Neural cell (in vitro differentiated cells): ENCODE measurements at regions not wholly inside any gene's neighbourhood (a gene's known extent, or its start where the extent isn't known, plus 50 kb on each side); places are given as distances from the start of the nearest gene placed in this dataset.

Experiments
- CTCF ChIP-seq: fragments of 450-650 bp; IDR thresholded peaks from 2 replicates; pipeline ENCODE4 v1.5.1; 2014; ENCODE audit warnings: antibody characterized with exemption, mild to moderate bottlenecking, moderate library complexity; ENCODE audit not compliant: poor library complexity, severe bottlenecking
- EP300 ChIP-seq: fragments of 450-650 bp; conservative IDR thresholded peaks from 2 replicates; pipeline ENCODE4 v1.6.1; 2014; ENCODE audit warnings: antibody characterized with exemption, mild to moderate bottlenecking, moderate library complexity; ENCODE audit not compliant: poor library complexity, severe bottlenecking
- EZH2 ChIP-seq: fragments of 200-600, 300-800 bp; shearing (Covaris generic), sonication (generic); IDR thresholded peaks from 2 replicates; pipeline ENCODE4 v1.6.1; 2014; ENCODE audit warnings: antibody characterized with exemption, low read length, borderline replicate concordance, mild to moderate bottlenecking; ENCODE audit not compliant: insufficient read depth, poor library complexity, severe bottlenecking
- MXI1 ChIP-seq: fragments of 450-650 bp; conservative IDR thresholded peaks from 2 replicates; pipeline ENCODE4 v1.6.1; 2014; ENCODE audit warnings: antibody characterized with exemption, mild to moderate bottlenecking; ENCODE audit not compliant: poor library complexity, severe bottlenecking
- POLR2AphosphoS5 ChIP-seq: IDR thresholded peaks from 2 replicates; pipeline ENCODE4 v1.6.1; 2012
- RAD21 ChIP-seq: fragments of 450-650 bp; conservative IDR thresholded peaks from 2 replicates; pipeline ENCODE4 v1.6.1; 2014; ENCODE audit warnings: antibody characterized with exemption, mild to moderate bottlenecking, moderate library complexity
- REST ChIP-seq: IDR thresholded peaks from 2 replicates; pipeline ENCODE4 v1.6.1; 2012; ENCODE audit warnings: borderline replicate concordance
- TAF1 ChIP-seq: IDR thresholded peaks from 2 replicates; pipeline ENCODE4 v1.6.1; 2012; ENCODE audit warnings: low read depth

DNA sequence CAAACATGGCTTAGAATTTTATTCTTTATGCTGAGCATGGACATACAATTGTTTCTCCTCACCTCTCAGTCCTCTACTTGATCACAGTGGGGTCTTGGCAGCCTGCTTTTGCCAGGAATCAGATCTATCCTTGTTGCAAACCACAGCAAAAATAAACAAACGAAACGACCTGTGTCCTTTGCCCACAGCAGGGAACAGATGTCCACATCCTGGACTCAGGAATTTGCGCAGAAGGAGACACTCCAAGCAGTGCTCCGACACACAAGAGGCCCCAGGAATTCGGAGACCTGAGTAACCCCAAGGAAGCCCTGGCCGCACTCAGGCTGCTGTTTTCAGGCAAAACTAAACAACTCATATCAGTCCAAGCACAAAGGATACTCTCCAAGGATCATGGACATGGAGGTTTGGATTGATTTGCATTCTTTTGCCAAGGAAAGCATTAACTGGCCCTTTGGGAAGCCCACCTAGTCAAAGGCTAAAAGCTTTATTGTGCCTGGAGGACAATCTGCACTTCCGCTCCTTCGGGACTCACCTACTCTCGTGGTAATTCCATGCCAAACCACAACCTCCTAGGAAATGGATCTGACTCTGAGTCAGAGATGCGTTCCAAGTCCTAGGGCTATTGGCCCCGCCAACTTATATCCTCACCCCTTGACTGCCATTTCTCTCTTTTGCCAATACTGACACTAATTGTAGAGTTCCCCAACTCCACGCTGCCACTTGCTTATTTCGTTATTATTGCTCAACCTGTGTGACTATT lies 271.1 kb upstream of the CDH11 start:
- TF ChIP-seq EZH2 (no peak), CTCF (no peak), REST (no peak), TAF1 (no peak), POLR2AphosphoS5 (no peak), EP300 (no peak), RAD21 (no peak), MXI1 (no peak)
